HepG2 (cell line): ENCODE measurements at regions not wholly inside any gene's neighbourhood (a gene's known extent, or its start where the extent isn't known, plus 50 kb on each side); places are given as distances from the start of the nearest gene placed in this dataset.
A peak's percentile ranks its signal among the peaks of the same experiment; 100 is the strongest.

Source experiments
- AKAP8 ChIP-seq: sonication (generic); formaldehyde crosslinking; IDR thresholded peaks from 2 replicates; pipeline ENCODE4 v1.5.1; 2020; ENCODE audit warnings: mild to moderate bottlenecking, missing genetic modification reagents
- CBX2 ChIP-seq, 2 experiments: fragments of 200-600 bp in 1 of 2; sonication (generic); formaldehyde crosslinking in 1 of 2; IDR thresholded peaks; 2 replicates each; pipeline versions ENCODE4 v1.7.0 to v1.8.1; 2018 to 2022; ENCODE audit warnings: low read depth in 2 of 2, low read length in 1 of 2, mild to moderate bottlenecking in 1 of 2, missing genetic modification reagents in 1 of 2
- CENPBD1 ChIP-seq: sonication (generic); formaldehyde crosslinking; IDR thresholded peaks from 2 replicates; pipeline ENCODE4 v1.8.0; 2022; ENCODE audit warnings: missing genetic modification reagents, low read depth, mild to moderate bottlenecking, borderline replicate concordance
- CENPT ChIP-seq: sonication (generic); formaldehyde crosslinking; IDR thresholded peaks from 2 replicates; pipeline ENCODE4 v1.8.0; 2022; ENCODE audit warnings: low read depth, mild to moderate bottlenecking, moderate library complexity, missing genetic modification reagents
- ELK4 ChIP-seq: sonication (generic); formaldehyde crosslinking; IDR thresholded peaks from 2 replicates; pipeline ENCODE4 v1.9.0; 2021; ENCODE audit warnings: missing genetic modification reagents, borderline replicate concordance
- IKZF5 ChIP-seq: IDR thresholded peaks from 2 replicates; pipeline ENCODE4 v1.6.1; 2018; ENCODE audit warnings: missing genetic modification reagents, mild to moderate bottlenecking, missing compliant biosample characterization
- KMT2B ChIP-seq: IDR thresholded peaks from 2 replicates; pipeline ENCODE4 v1.6.1; 2016; ENCODE audit warnings: missing genetic modification reagents, missing compliant biosample characterization
- MYPOP ChIP-seq: sonication (generic); formaldehyde crosslinking; IDR thresholded peaks from 2 replicates; pipeline ENCODE4 v1.8.1; 2023; ENCODE audit warnings: mild to moderate bottlenecking, moderate library complexity, missing genetic modification reagents
- NCOR1 ChIP-seq: fragments of 200-600 bp; sonication (generic); IDR thresholded peaks from 2 replicates; pipeline ENCODE4 v1.7.0; 2017; ENCODE audit warnings: antibody characterized with exemption, low read length, borderline replicate concordance
- NFYC ChIP-seq: IDR thresholded peaks from 2 replicates; pipeline ENCODE4 v1.6.1; 2016; ENCODE audit warnings: missing genetic modification reagents, missing compliant biosample characterization
- PAF1 ChIP-seq: IDR thresholded peaks from 2 replicates; pipeline ENCODE4 v1.6.1; 2016; ENCODE audit warnings: missing genetic modification reagents, missing compliant biosample characterization
- PCBP1 ChIP-seq: fragments of 200-400 bp; formaldehyde crosslinking; IDR thresholded peaks from 2 replicates; pipeline ENCODE4 v1.6.1; 2017; ENCODE audit warnings: mild to moderate bottlenecking, low read depth, low read length, borderline replicate concordance
- PHF8 ChIP-seq: sonication (generic); formaldehyde crosslinking; IDR thresholded peaks from 2 replicates; pipeline ENCODE4 v1.5.0; 2020; ENCODE audit warnings: missing genetic modification reagents
- RBAK ChIP-seq: sonication (generic); formaldehyde crosslinking; IDR thresholded peaks from 2 replicates; pipeline ENCODE4 v1.5.1; 2020; ENCODE audit warnings: mild to moderate bottlenecking, missing genetic modification reagents
- RXRA ChIP-seq: sonication (generic); formaldehyde crosslinking; IDR thresholded peaks from 2 replicates; pipeline ENCODE4 v1.5.1; 2020; ENCODE audit warnings: missing genetic modification reagents
- SIX4 ChIP-seq: sonication (generic); formaldehyde crosslinking; IDR thresholded peaks from 2 replicates; pipeline ENCODE4 v1.4.0; 2020; ENCODE audit warnings: missing genetic modification reagents
- TBX3 ChIP-seq: fragments of 450-650 bp; IDR thresholded peaks from 2 replicates; pipeline ENCODE4 v1.6.1; 2017; ENCODE audit warnings: antibody characterized with exemption, mild to moderate bottlenecking, inconsistent platforms, borderline replicate concordance
- ZBTB49 ChIP-seq: sonication (generic); formaldehyde crosslinking; IDR thresholded peaks from 2 replicates; pipeline ENCODE4 v1.4.0; 2020; ENCODE audit warnings: missing genetic modification reagents, borderline replicate concordance
- ZFP36L1 ChIP-seq: sonication (generic); formaldehyde crosslinking; IDR thresholded peaks from 2 replicates; pipeline ENCODE4 v1.8.0; 2022; ENCODE audit warnings: mild to moderate bottlenecking, missing genetic modification reagents, moderate library complexity
- ZFP90 ChIP-seq: sonication (generic); formaldehyde crosslinking; IDR thresholded peaks from 2 replicates; pipeline ENCODE4 v1.8.0; 2022; ENCODE audit warnings: missing genetic modification reagents, mild to moderate bottlenecking, inconsistent platforms, borderline replicate concordance
- ZNF138 ChIP-seq: sonication (generic); formaldehyde crosslinking; IDR thresholded peaks from 2 replicates; pipeline ENCODE4 v1.5.0; 2020; ENCODE audit warnings: mild to moderate bottlenecking, low read depth, missing genetic modification reagents
- ZNF225 ChIP-seq: sonication (generic); formaldehyde crosslinking; IDR thresholded peaks from 2 replicates; pipeline ENCODE4 v1.4.0; 2020; ENCODE audit warnings: mild to moderate bottlenecking, missing genetic modification reagents
- ZNF569 ChIP-seq: sonication (generic); formaldehyde crosslinking; IDR thresholded peaks from 2 replicates; pipeline ENCODE4 v1.5.0; 2020; ENCODE audit warnings: mild to moderate bottlenecking, missing genetic modification reagents, moderate library complexity, borderline replicate concordance
- ZNF616 ChIP-seq: sonication (generic); formaldehyde crosslinking; IDR thresholded peaks from 2 replicates; pipeline ENCODE4 v1.5.0; 2020; ENCODE audit warnings: low read depth, mild to moderate bottlenecking, missing genetic modification reagents
- ZNF644 ChIP-seq: IDR thresholded peaks from 2 replicates; pipeline ENCODE4 v1.6.1; 2016; ENCODE audit warnings: low read depth

GRCh38 chr1:244154872-244155531 is 103.9 kb downstream of the ZBTB18 start (continued):
- TF ChIP-seq MYPOP (no peak), ZFP36L1 (CRISPR knock-in tag) (no peak), PAF1 (CRISPR knock-in tag) (no peak), KMT2B (no peak), ZFP90 (CRISPR knock-in tag) (no peak), CENPBD1 (CRISPR knock-in tag) (no peak), ZNF644 (CRISPR knock-in tag) (0 out of 2 replicates have a peak, but pooled peaks have one; percentile 16), NFYC (CRISPR knock-in tag) (no peak), CBX2 (IDR thresholded peaks at IDR 0.05; ENCODE audit: low read depth, low read length) (no peak), CBX2 (CRISPR knock-in tag; IDR thresholded peaks at IDR 0.05; ENCODE audit: low read depth) (no peak), AKAP8 (CRISPR knock-in tag) (no peak), IKZF5 (CRISPR knock-in tag) (no peak), ELK4 (no peak), PHF8 (CRISPR knock-in tag) (no peak), NCOR1 (no peak), ZNF569 (CRISPR knock-in tag) (no peak), SIX4 (CRISPR knock-in tag) (no peak), TBX3 (no peak), ZBTB49 (CRISPR knock-in tag) (no peak), RBAK (CRISPR knock-in tag) (peak; percentile 76; the same call in 1 of the 2 replicates), ZNF138 (no peak), RXRA (CRISPR knock-in tag) (0 out of 2 replicates have a peak, but pooled peaks have one; percentile 35), ZNF225 (0 out of 2 replicates have a peak, but pooled peaks have one; percentile 37), PCBP1 (no peak), ZNF616 (CRISPR knock-in tag) (no peak), CENPT (CRISPR knock-in tag) (no peak)
